ENCODE measurements at regions not wholly inside any gene's neighbourhood (a gene's known extent, or its start where the extent isn't known, plus 50 kb on each side); places are given as distances from the start of the nearest gene placed in this dataset.

GRCh38 chr12:111084605-111085004, 164.2 kb upstream of the MYL2 start:
- no peak for TF ChIP-seq SUZ12 (IDR thresholded peaks at IDR 0.05)
- no peak for TF ChIP-seq BHLHE40 (IDR thresholded peaks at IDR 0.05; ENCODE audit: borderline replicate concordance)
- no peak for TF ChIP-seq PKNOX1 (IDR thresholded peaks at IDR 0.05)
- TF ChIP-seq L3MBTL2 (conservative IDR thresholded peaks at IDR 0.05), result no peak
- TF ChIP-seq TARDBP (IDR thresholded peaks at IDR 0.05), result no peak
- no peak for TF ChIP-seq FOXM1 (IDR thresholded peaks at IDR 0.05; ENCODE audit: borderline replicate concordance)
- TF ChIP-seq ARNT (IDR thresholded peaks at IDR 0.05), result no peak
- no peak for TF ChIP-seq SP1 (IDR thresholded peaks at IDR 0.05)
- TF ChIP-seq CTBP1 (IDR thresholded peaks at IDR 0.05; ENCODE audit: borderline replicate concordance), result no peak
- no peak for TF ChIP-seq FOXA1 (IDR thresholded peaks at IDR 0.05)
- no peak for TF ChIP-seq FOXK2 (IDR thresholded peaks at IDR 0.05)
- no peak for TF ChIP-seq HDGF (IDR thresholded peaks at IDR 0.05; ENCODE audit: borderline replicate concordance)
